ENCODE measurements at regions not wholly inside any gene's neighbourhood (a gene's known extent, or its start where the extent isn't known, plus 50 kb on each side); places are given as distances from the start of the nearest gene placed in this dataset.

GRCh38 chr14:80446356-80446755, 235.1 kb upstream of the DIO2 start:
- peak; percentile 16 for DNase-seq (ENCODE audit: low read depth)
- no peak for TF ChIP-seq CTCF (conservative IDR thresholded peaks at IDR 0.05; ENCODE audit: low read depth, low read length)
- H3K4me3 ChIP-seq (ENCODE audit: low read depth, low read length) = no peak overlapping the region

- no peak for DNase-seq (ENCODE audit: low read depth)
- H3K4me3 ChIP-seq (ENCODE audit: low read depth, low read length) = no peak overlapping the region
- TF ChIP-seq CTCF (conservative IDR thresholded peaks at IDR 0.05; ENCODE audit: low read depth, low read length) = no peak
These were observed 234.3 kb upstream of the DIO2 start for GRCh38 chr14:80445605-80446004.

- peak; percentile 26 for DNase-seq (ENCODE audit: low read depth)
- TF ChIP-seq CTCF (conservative IDR thresholded peaks at IDR 0.05; ENCODE audit: low read depth, low read length) = no peak
- no peak overlapping the region for H3K4me3 ChIP-seq (ENCODE audit: low read depth, low read length)
These were observed 223.4 kb upstream of the DIO2 start for GRCh38 chr14:80434574-80435321.

GRCh38 chr14:80433811-80434210, 222.5 kb upstream of the DIO2 start:
- DNase-seq (ENCODE audit: low read depth) = no peak
- TF ChIP-seq CTCF (conservative IDR thresholded peaks at IDR 0.05; ENCODE audit: low read depth, low read length) = no peak
- H3K4me3 ChIP-seq (ENCODE audit: low read depth, low read length) = no peak overlapping the region

GRCh38 chr14:80428671-80429070, 217.4 kb upstream of the DIO2 start:
- no peak for TF ChIP-seq CTCF (conservative IDR thresholded peaks at IDR 0.05; ENCODE audit: low read depth, low read length)
- no peak for DNase-seq (ENCODE audit: low read depth)

GRCh38 chr14:80428171-80428570, 216.9 kb upstream of the DIO2 start:
- TF ChIP-seq CTCF (conservative IDR thresholded peaks at IDR 0.05; ENCODE audit: low read depth, low read length) = no peak
- no peak overlapping the region for H3K4me3 ChIP-seq (ENCODE audit: low read depth, low read length)
- peak; percentile 52 for DNase-seq (ENCODE audit: low read depth)

More at GRCh38 chr14:80428671-80429070, 217.4 kb upstream of the DIO2 start:
- H3K4me3 ChIP-seq (ENCODE audit: low read depth, low read length) = no peak overlapping the region

- H3K4me3 ChIP-seq (ENCODE audit: low read depth, low read length) = no peak overlapping the region
- no peak for TF ChIP-seq CTCF (conservative IDR thresholded peaks at IDR 0.05; ENCODE audit: low read depth, low read length)
- DNase-seq (ENCODE audit: low read depth) = peak; percentile 72
These were observed 215.8 kb upstream of the DIO2 start for GRCh38 chr14:80427101-80427500.
